Fibroblast of mammary gland (primary cell): ENCODE measurements at regions not wholly inside any gene's neighbourhood (a gene's known extent, or its start where the extent isn't known, plus 50 kb on each side); places are given as distances from the start of the nearest gene placed in this dataset.

ENCODE experiments used
- DNase-seq: peaks from one replicate; pipeline ENCODE4 v3.0.0-alpha.2; 2010; ENCODE audit warnings: low read depth
- H3K4me3 ChIP-seq: 2 replicates; pipeline ENCODE4 v1.5.1; 2011; ENCODE audit warnings: low read depth, mild to moderate bottlenecking, low read length, moderate library complexity; ENCODE audit not compliant: control insufficient read depth
- CTCF ChIP-seq: conservative IDR thresholded peaks from 2 replicates; pipeline ENCODE4 v1.5.1; 2011; ENCODE audit warnings: low read depth, low read length, inconsistent platforms; ENCODE audit not compliant: control insufficient read depth, insufficient read depth

GRCh38 chr4:72951147-72951546 is 118.4 kb downstream of the COX18 start:
- DNase-seq = no peak
- TF ChIP-seq CTCF = peak; percentile 27

DNA sequence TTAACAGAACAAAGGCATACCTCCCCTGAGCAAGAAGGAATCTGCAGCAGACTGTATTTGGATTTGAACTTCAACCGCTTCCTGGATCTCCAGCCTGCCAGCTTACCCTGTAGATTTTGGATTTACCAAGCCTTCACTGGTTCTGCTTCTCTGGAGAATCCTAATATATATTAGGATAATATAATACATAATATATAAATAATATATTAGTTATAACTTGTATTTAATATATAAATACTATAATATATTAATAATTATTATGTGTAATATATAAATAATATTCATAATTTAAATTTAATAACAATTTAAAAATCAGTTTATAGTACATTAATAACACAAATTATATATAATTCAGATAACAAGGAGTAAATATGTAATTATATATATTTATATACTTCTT is 121.4 kb downstream of the COX18 start:
- no peak for DNase-seq
- TF ChIP-seq CTCF = no peak
- H3K4me3 ChIP-seq = no peak overlapping the region

More at GRCh38 chr4:72951147-72951546, 118.4 kb downstream of the COX18 start:
- no peak overlapping the region for H3K4me3 ChIP-seq

- DNase-seq = no peak
- TF ChIP-seq CTCF = no peak
- no peak overlapping the region for H3K4me3 ChIP-seq
Observed at GRCh38 chr4:72945719-72946336, 123.7 kb downstream of the COX18 start.

GRCh38 chr4:72942565-72942964 is 127.0 kb downstream of the COX18 start:
- TF ChIP-seq CTCF = no peak
- no peak overlapping the region for H3K4me3 ChIP-seq
- no peak for DNase-seq

GRCh38 chr4:72938516-72938915 is 131.0 kb downstream of the COX18 start:
- DNase-seq = no peak
- H3K4me3 ChIP-seq = no peak overlapping the region
- TF ChIP-seq CTCF = no peak

DNA sequence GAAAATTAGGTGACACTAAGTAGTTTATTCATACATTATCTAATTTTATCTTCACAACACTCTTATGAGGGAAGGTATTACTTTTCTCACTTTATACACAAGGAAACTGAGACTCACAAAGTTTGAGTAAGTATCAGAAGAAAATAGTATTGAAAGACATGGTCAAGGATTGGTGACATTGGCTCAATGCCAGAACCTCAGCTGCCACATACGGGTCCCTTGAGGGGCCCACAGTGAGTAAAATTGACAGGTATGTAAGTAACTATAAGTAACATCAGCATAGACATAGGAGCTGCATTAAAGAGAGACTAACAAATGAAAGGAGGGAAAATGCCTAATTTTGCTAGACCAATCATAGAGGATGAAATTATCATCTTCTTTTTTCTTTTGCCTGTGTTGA is 134.1 kb downstream of the COX18 start:
- TF ChIP-seq CTCF = no peak

DNA sequence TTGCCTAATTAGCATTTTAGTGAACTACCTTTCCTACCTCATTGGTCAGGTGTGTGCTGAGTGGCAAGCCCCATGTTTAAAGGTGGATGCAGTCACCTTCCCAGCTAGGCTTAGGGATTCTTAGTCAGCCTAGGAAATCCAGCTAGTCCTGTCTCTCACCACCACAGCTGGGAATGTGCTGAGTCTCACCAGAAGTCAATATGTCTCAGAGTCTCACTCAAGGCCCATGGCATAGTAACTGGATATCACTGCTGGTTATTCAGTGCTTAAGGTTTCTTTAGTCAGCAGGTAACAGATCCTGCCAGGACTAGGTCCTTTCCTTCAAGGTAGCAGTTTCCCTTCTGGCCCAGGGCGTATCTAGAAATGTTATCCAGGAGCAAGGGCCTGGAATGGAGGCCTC is 136.5 kb downstream of the COX18 start:
- no peak overlapping the region for H3K4me3 ChIP-seq
- no peak for TF ChIP-seq CTCF
- DNase-seq = no peak

More for the DNA sequence above, 134.1 kb downstream of the COX18 start:
- DNase-seq = no peak
- no peak overlapping the region for H3K4me3 ChIP-seq
